ENCODE measurements at regions not wholly inside any gene's neighbourhood (a gene's known extent, or its start where the extent isn't known, plus 50 kb on each side); places are given as distances from the start of the nearest gene placed in this dataset.

- DNase-seq (ENCODE audit: low read depth): no peak
Observed at GRCh38 chr4:24105327-24106038, 215.6 kb upstream of the PPARGC1A start.

- no peak for DNase-seq (ENCODE audit: low read depth)
Observed at GRCh38 chr4:24104158-24104565, 214.3 kb upstream of the PPARGC1A start.

GRCh38 chr4:24103434-24104157, 213.7 kb upstream of the PPARGC1A start:
- no peak for DNase-seq (ENCODE audit: low read depth)

GRCh38 chr4:24102621-24103020, 212.8 kb upstream of the PPARGC1A start:
- DNase-seq (ENCODE audit: low read depth): no peak

- DNase-seq (ENCODE audit: low read depth): no peak
Observed at GRCh38 chr4:24096603-24097002, 206.8 kb upstream of the PPARGC1A start.

- DNase-seq (ENCODE audit: low read depth): no peak
Observed at GRCh38 chr4:24094726-24095125, 204.9 kb upstream of the PPARGC1A start.

GRCh38 chr4:24093446-24093845, 203.6 kb upstream of the PPARGC1A start:
- no peak for DNase-seq (ENCODE audit: low read depth)

- no peak for DNase-seq (ENCODE audit: low read depth)
Observed at GRCh38 chr4:24091639-24092233, 201.9 kb upstream of the PPARGC1A start.

- no peak for DNase-seq (ENCODE audit: low read depth)
Observed at GRCh38 chr4:24089851-24090534, 200.1 kb upstream of the PPARGC1A start.

- DNase-seq (ENCODE audit: low read depth): no peak
Observed at GRCh38 chr4:24080871-24081270, 191.0 kb upstream of the PPARGC1A start.

GRCh38 chr4:24078347-24078962, 188.6 kb upstream of the PPARGC1A start:
- DNase-seq (ENCODE audit: low read depth): no peak

GRCh38 chr4:24076811-24077210, 187.0 kb upstream of the PPARGC1A start:
- DNase-seq (ENCODE audit: low read depth): no peak

GRCh38 chr4:24073948-24074347, 184.1 kb upstream of the PPARGC1A start:
- DNase-seq (ENCODE audit: low read depth): no peak

GRCh38 chr4:24071612-24072372, 181.9 kb upstream of the PPARGC1A start:
- DNase-seq (ENCODE audit: low read depth): no peak

GRCh38 chr4:24070117-24070516, 180.3 kb upstream of the PPARGC1A start:
- DNase-seq (ENCODE audit: low read depth): no peak

- no peak for DNase-seq (ENCODE audit: low read depth)
Observed at GRCh38 chr4:24067367-24068193, 177.7 kb upstream of the PPARGC1A start.

- no peak for DNase-seq (ENCODE audit: low read depth)
Observed at GRCh38 chr4:24065974-24066373, 176.1 kb upstream of the PPARGC1A start.

GRCh38 chr4:24063731-24064130, 173.9 kb upstream of the PPARGC1A start:
- no peak for DNase-seq (ENCODE audit: low read depth)

GRCh38 chr4:24060932-24061331, 171.1 kb upstream of the PPARGC1A start:
- DNase-seq (ENCODE audit: low read depth): no peak

GRCh38 chr4:24059839-24060238, 170.0 kb upstream of the PPARGC1A start:
- DNase-seq (ENCODE audit: low read depth): no peak
